ENCODE measurements at regions not wholly inside any gene's neighbourhood (a gene's known extent, or its start where the extent isn't known, plus 50 kb on each side); places are given as distances from the start of the nearest gene placed in this dataset.
A peak's percentile ranks its signal among the peaks of the same experiment; 100 is the strongest.

- Mint-ChIP-seq H3K36me3 (ENCODE audit: insufficient read depth, unreplicated experiment) (peaks cover 6% of the 10 kb centered on the region), H3K27ac (ENCODE audit: low read depth, unreplicated experiment) (no peak overlapping the region), H3K9me3 (ENCODE audit: unreplicated experiment) (no peaks in the 10 kb centered on the region), H3K4me3 (ENCODE audit: unreplicated experiment) (no peak overlapping the region), H3K4me1 (ENCODE audit: insufficient read depth, unreplicated experiment) (peaks cover 19% of the 10 kb centered on the region), H3K27me3 (ENCODE audit: insufficient read depth, unreplicated experiment) (no peaks in the 10 kb centered on the region)
- POLR2A ChIA-PET: no interaction called here
- BruUV-seq (replicated peaks): no TSS peak
- CTCF ChIA-PET: no interaction called here
- TF ChIP-seq, protein P1, sequence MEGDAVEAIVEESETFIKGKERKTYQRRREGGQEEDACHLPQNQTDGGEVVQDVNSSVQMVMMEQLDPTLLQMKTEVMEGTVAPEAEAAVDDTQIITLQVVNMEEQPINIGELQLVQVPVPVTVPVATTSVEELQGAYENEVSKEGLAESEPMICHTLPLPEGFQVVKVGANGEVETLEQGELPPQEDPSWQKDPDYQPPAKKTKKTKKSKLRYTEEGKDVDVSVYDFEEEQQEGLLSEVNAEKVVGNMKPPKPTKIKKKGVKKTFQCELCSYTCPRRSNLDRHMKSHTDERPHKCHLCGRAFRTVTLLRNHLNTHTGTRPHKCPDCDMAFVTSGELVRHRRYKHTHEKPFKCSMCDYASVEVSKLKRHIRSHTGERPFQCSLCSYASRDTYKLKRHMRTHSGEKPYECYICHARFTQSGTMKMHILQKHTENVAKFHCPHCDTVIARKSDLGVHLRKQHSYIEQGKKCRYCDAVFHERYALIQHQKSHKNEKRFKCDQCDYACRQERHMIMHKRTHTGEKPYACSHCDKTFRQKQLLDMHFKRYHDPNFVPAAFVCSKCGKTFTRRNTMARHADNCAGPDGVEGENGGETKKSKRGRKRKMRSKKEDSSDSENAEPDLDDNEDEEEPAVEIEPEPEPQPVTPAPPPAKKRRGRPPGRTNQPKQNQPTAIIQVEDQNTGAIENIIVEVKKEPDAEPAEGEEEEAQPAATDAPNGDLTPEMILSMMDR (IDR thresholded peaks at IDR 0.05; ENCODE audit: unreplicated experiment): no peak
- intact Hi-C loops (cut with micrococcal nuclease): loop anchor here (10.0 kb wide), 1 partner anchor 68 kb away; no protein-coding TSS in a partner anchor
- no peak for DNase-seq (ENCODE audit: unreplicated experiment)
Measured at GRCh38 chr11:119863236-119863635, 134.2 kb upstream of the NECTIN1 start.

DNA sequence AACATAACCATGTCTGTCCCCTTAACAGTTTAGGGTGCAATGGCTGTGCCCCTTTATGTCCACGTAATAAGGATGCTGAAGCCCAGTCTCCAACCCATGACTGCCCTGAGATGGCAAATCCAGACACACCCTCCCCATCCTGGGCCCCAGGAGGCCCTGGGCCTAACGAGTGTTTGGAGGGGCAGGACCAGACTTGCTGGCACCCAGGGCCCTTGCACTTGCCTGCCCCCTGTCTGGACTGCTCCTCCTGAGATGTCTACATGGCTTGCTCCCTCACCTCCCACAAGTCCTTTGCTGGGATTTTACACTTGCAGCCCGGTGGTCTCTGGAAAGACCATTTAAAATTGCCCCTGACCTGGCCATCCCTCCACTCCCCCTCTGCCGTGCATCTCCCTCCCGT, 132.2 kb upstream of the NECTIN1 start:
- peaks cover 6% of the 10 kb centered on the region for H3K36me3 Mint-ChIP-seq (ENCODE audit: insufficient read depth, unreplicated experiment)
- ChIA-PET POLR2A (no interaction called here), CTCF (interaction anchor here (0.7 kb wide), 1 partner anchor 130 kb away, joined by 3 read pairs; no protein-coding TSS in a partner anchor)
- H3K4me1 Mint-ChIP-seq (ENCODE audit: insufficient read depth, unreplicated experiment): peaks cover 19% of the 10 kb centered on the region
- no peaks in the 10 kb centered on the region for H3K9me3 Mint-ChIP-seq (ENCODE audit: unreplicated experiment)
- no peaks in the 10 kb centered on the region for H3K27me3 Mint-ChIP-seq (ENCODE audit: insufficient read depth, unreplicated experiment)
- H3K4me3 Mint-ChIP-seq (ENCODE audit: unreplicated experiment): no peak overlapping the region
- no peak overlapping the region for H3K27ac Mint-ChIP-seq (ENCODE audit: low read depth, unreplicated experiment)
- intact Hi-C loops (cut with micrococcal nuclease): loop anchor here (10.0 kb wide), 1 partner anchor 66 kb away; no protein-coding TSS in a partner anchor
- DNase-seq (ENCODE audit: unreplicated experiment): peak; percentile 43
- TF ChIP-seq, protein P1 (IDR thresholded peaks at IDR 0.05; ENCODE audit: unreplicated experiment): no peak
- no TSS peak for BruUV-seq (replicated peaks)

DNA sequence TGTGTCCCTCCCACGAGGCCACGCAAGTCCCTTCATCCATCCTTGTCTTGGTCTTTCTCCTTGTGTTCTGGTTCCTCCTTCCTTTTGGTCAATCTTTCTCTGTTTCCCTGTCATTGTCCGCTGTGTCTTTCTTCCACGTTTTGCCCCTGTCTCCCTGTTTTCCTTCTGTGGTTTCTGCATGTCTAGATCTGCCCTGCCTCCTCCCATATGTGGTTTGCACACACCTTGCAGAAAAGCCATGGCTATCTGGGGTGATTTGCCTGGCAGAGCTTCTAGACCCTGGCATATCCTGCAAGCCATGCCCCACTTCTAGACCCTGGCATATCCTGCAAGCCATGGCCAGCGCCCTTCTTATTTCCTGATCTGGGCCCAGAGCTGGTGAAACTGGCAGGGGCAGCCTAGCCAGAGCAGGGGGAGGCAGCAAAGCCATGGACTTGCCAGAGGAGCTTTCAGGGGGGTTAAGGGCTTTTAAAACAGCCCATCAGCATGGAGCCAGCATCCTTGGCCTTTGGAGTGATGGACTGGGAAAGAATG, 131.6 kb upstream of the NECTIN1 start:
- intact Hi-C loops (cut with micrococcal nuclease): loop anchor here (10.0 kb wide), 1 partner anchor 66 kb away; no protein-coding TSS in a partner anchor
- no TSS peak for BruUV-seq (replicated peaks)
- Mint-ChIP-seq H3K9me3 (ENCODE audit: unreplicated experiment) (no peaks in the 10 kb centered on the region), H3K27me3 (ENCODE audit: insufficient read depth, unreplicated experiment) (no peaks in the 10 kb centered on the region), H3K27ac (ENCODE audit: low read depth, unreplicated experiment) (no peak overlapping the region), H3K4me1 (ENCODE audit: insufficient read depth, unreplicated experiment) (peaks cover 15% of the 10 kb centered on the region), H3K36me3 (ENCODE audit: insufficient read depth, unreplicated experiment) (peaks cover 6% of the 10 kb centered on the region), H3K4me3 (ENCODE audit: unreplicated experiment) (no peak overlapping the region)
- CTCF ChIA-PET: interaction anchor here (0.6 to 0.7 kb wide), 2 partner anchors 130 to 696 kb away, joined by 3 read pairs; no protein-coding TSS in a partner anchor
- TF ChIP-seq, protein P1 (IDR thresholded peaks at IDR 0.05; ENCODE audit: unreplicated experiment): no peak
- POLR2A ChIA-PET: interaction anchor here (0.6 kb wide), 1 partner anchor 101 kb away, joined by 3 read pairs; no protein-coding TSS in a partner anchor
- peak; percentile 36 for DNase-seq (ENCODE audit: unreplicated experiment)

DNA sequence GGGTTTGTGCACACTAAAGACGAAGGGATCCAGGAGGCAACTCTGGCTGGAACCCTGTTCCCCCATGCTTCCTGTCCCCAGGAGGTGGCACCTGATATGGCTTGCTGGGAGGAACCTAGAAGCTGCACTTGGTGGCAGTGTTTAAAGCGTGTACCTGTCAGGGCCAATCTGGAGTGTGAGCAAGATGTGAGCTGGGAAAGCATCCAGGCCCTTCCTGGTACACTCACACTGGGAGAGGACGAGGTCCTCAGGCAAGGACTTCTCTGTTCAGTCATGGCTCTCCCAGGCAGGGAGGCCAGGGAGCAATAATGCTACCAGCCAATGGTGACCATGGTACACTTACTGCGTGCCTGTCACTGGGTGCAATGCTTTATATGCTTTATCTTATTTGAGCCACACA, 130.7 kb upstream of the NECTIN1 start:
- no peak for DNase-seq (ENCODE audit: unreplicated experiment)
- peaks cover 14% of the 10 kb centered on the region for H3K4me1 Mint-ChIP-seq (ENCODE audit: insufficient read depth, unreplicated experiment)
- ChIA-PET POLR2A (no interaction called here), CTCF (interaction anchor here (0.6 to 0.7 kb wide), 4 partner anchors 17 to 695 kb away, joined by 3 to 4 read pairs (median 3); no protein-coding TSS in a partner anchor)
- H3K36me3 Mint-ChIP-seq (ENCODE audit: insufficient read depth, unreplicated experiment): peaks cover 6% of the 10 kb centered on the region
- no peak overlapping the region for H3K27ac Mint-ChIP-seq (ENCODE audit: low read depth, unreplicated experiment)
- no peaks in the 10 kb centered on the region for H3K27me3 Mint-ChIP-seq (ENCODE audit: insufficient read depth, unreplicated experiment)
- TF ChIP-seq, protein P1 (IDR thresholded peaks at IDR 0.05; ENCODE audit: unreplicated experiment): no peak
- no peak overlapping the region for H3K4me3 Mint-ChIP-seq (ENCODE audit: unreplicated experiment)
- H3K9me3 Mint-ChIP-seq (ENCODE audit: unreplicated experiment): no peaks in the 10 kb centered on the region
- intact Hi-C loops (cut with micrococcal nuclease): loop anchor here (10.0 kb wide), 1 partner anchor 65 kb away; no protein-coding TSS in a partner anchor
- no TSS peak for BruUV-seq (replicated peaks)

Measured in MCF 10A (cell line).